DOHH2 (cell line): ENCODE measurements at regions not wholly inside any gene's neighbourhood (a gene's known extent, or its start where the extent isn't known, plus 50 kb on each side); places are given as distances from the start of the nearest gene placed in this dataset.

Experiments used
- H3F3A ChIP-seq: fragments of 200-600 bp; sonication (generic), shearing (Covaris generic); 2 replicates; pipeline ENCODE4 v1.6.0; 2016; ENCODE audit warnings: antibody characterized with exemption, mild to moderate bottlenecking; ENCODE audit not compliant: control insufficient read depth, insufficient read depth
- H3K27ac ChIP-seq: fragments of 200-600 bp; sonication (generic); 2 replicates; pipeline ENCODE4 v1.5.1; 2014; ENCODE audit warnings: low read depth, mild to moderate bottlenecking, low read length, moderate library complexity
- H3K27me3 ChIP-seq: fragments of 200-600 bp; sonication (generic); 2 replicates; pipeline ENCODE4 v1.6.1; 2014; ENCODE audit warnings: mild to moderate bottlenecking, low read length, mixed read lengths; ENCODE audit not compliant: control insufficient read depth
- H3K36me3 ChIP-seq: fragments of 200-600 bp; sonication (generic); 2 replicates; pipeline ENCODE4 v1.6.1; 2014; ENCODE audit warnings: mild to moderate bottlenecking, low read length, moderate library complexity, mixed read lengths; ENCODE audit not compliant: control insufficient read depth
- H3K4me1 ChIP-seq: fragments of 200-600 bp; sonication (generic); 2 replicates; pipeline ENCODE4 v1.6.1; 2014; ENCODE audit warnings: mild to moderate bottlenecking, low read length, mixed read lengths; ENCODE audit not compliant: control insufficient read depth
- H3K4me2 ChIP-seq: fragments of 200-600 bp; sonication (generic); 2 replicates; pipeline ENCODE4 v1.6.0; 2014; ENCODE audit warnings: mild to moderate bottlenecking, low read length, moderate library complexity
- H3K4me3 ChIP-seq: fragments of 200-600 bp; sonication (generic); 2 replicates; pipeline ENCODE4 v1.5.1; 2014; ENCODE audit warnings: mild to moderate bottlenecking, low read length, mixed read lengths
- H3K79me2 ChIP-seq: fragments of 200-600 bp; sonication (generic); 2 replicates; pipeline ENCODE4 v1.6.1; 2014; ENCODE audit warnings: mild to moderate bottlenecking, low read length, mixed read lengths; ENCODE audit not compliant: control insufficient read depth
- H3K9me2 ChIP-seq: fragments of 200-600 bp; sonication (generic); replicated peaks from 2 replicates; pipeline ENCODE4 v1.6.1; 2014; ENCODE audit warnings: mild to moderate bottlenecking, low read length, mixed read lengths; ENCODE audit not compliant: control insufficient read depth
- H3K9me3 ChIP-seq: fragments of 200-600 bp; sonication (generic); 2 replicates; pipeline ENCODE4 v1.6.1; 2014; ENCODE audit warnings: antibody characterized with exemption, low read length, mixed read lengths; ENCODE audit not compliant: control insufficient read depth, insufficient read depth
- H4K20me1 ChIP-seq: fragments of 200-600 bp; sonication (generic); 2 replicates; pipeline ENCODE4 v1.6.0; 2014; ENCODE audit warnings: low read depth, mild to moderate bottlenecking, antibody characterized with exemption, low read length, moderate library complexity; ENCODE audit not compliant: control insufficient read depth, insufficient read depth
- EZH2phosphoT487 ChIP-seq: fragments of 200-600 bp; sonication (generic); IDR thresholded peaks from 2 replicates; pipeline ENCODE4 v1.6.1; 2017; ENCODE audit warnings: borderline replicate concordance, mild to moderate bottlenecking, antibody characterized with exemption, low read length, moderate library complexity, mixed read lengths
- TF ChIP-seq, protein P1 (sequence below): fragments of 200-600 bp; sonication (generic); IDR thresholded peaks from one replicate; pipeline ENCODE4 v1.5.1; 2014; ENCODE audit warnings: antibody characterized with exemption, mild to moderate bottlenecking, low read depth, low read length; ENCODE audit not compliant: poor library complexity, severe bottlenecking

DNA sequence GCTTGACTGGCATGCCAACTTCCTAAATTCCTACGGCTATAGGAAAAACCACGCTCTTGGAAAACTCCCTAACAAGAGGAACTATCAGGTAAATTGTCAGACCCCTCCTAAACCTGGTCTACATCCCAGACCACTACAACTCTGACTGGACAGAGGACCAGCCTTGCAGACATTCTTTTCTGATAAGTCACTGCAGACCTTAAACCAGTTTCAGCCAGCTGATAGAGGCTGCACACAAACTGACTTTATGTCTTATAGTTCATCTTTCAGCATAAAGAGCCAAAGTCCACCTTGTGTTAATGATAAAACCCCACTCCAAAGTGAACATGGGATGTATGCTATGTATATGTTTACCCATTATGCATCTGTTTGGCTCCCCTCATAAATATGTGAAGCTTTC, 166.6 kb downstream of the KTN1 start:
- Histone ChIP-seq H3K9me3 (no peaks in the 10 kb centered on the region), H3K4me1 (no peaks in the 10 kb centered on the region), H3K79me2 (no peaks in the 10 kb centered on the region), H3K4me2 (no peak overlapping the region), H3F3A (no peaks in the 10 kb centered on the region), H3K4me3 (no peak overlapping the region), H3K27me3 (no peaks in the 10 kb centered on the region), H4K20me1 (no peaks in the 10 kb centered on the region), H3K36me3 (no peaks in the 10 kb centered on the region), H3K9me2 (no peaks in the 10 kb centered on the region), H3K27ac (no peak overlapping the region)
- no peak for TF ChIP-seq EZH2phosphoT487

DNA sequence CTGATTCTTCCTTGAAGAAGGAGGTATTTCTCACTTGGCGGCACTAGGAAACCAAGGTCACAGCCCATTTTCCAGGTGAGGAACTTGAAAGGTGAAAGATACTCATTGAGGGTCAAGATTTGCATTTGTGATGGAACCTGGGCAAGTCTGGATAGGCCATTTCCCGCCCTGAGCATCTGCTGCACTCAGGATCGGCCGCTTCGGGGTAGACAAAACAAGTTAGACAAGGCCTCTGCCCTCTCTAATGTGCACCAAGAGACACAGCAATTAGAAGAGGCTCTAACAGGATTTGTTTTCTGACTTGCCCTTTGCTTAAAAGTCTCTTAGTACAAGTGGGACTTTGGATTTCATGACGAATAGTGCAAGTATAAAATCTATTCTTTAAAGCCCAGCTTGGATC, 167.2 kb downstream of the KTN1 start:
- no peaks in the 10 kb centered on the region for H3K79me2 ChIP-seq
- no peak for TF ChIP-seq EZH2phosphoT487
- TF ChIP-seq, protein P1, sequence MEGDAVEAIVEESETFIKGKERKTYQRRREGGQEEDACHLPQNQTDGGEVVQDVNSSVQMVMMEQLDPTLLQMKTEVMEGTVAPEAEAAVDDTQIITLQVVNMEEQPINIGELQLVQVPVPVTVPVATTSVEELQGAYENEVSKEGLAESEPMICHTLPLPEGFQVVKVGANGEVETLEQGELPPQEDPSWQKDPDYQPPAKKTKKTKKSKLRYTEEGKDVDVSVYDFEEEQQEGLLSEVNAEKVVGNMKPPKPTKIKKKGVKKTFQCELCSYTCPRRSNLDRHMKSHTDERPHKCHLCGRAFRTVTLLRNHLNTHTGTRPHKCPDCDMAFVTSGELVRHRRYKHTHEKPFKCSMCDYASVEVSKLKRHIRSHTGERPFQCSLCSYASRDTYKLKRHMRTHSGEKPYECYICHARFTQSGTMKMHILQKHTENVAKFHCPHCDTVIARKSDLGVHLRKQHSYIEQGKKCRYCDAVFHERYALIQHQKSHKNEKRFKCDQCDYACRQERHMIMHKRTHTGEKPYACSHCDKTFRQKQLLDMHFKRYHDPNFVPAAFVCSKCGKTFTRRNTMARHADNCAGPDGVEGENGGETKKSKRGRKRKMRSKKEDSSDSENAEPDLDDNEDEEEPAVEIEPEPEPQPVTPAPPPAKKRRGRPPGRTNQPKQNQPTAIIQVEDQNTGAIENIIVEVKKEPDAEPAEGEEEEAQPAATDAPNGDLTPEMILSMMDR: no peak
- H3K27me3 ChIP-seq: no peaks in the 10 kb centered on the region

DNA sequence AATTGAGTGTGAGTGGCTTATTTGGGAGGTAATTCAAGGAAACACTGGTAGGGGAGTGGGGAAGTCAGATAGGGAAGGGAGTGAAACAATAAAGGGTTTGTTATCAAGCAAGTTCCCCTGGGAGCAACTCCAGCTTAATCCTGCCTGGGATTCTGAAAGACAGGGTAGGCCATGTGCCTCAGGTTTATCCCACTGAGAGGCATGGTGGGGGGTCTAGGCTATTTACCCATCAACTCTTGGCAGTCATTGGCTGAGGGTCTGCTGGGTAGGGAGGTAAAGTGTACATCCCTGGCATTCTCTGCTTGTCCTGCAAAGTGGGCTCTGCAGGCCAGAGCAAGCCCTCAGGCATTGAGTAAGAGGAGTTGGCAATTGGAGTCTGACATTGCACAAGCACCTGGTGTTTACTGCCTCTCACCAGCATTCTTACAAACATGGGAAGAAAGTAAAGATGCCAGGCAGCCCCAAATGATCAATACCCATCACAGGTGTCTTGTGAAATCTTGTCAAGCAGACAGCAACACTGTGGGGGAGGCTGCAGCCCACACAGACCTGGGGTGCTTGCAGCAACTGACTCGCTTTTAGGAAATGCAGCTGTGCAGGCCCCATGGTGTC, 169.3 kb downstream of the KTN1 start:
- no peaks in the 10 kb centered on the region for H4K20me1 ChIP-seq
- H3K9me3 ChIP-seq: no peaks in the 10 kb centered on the region
- no peaks in the 10 kb centered on the region for H3K36me3 ChIP-seq
- TF ChIP-seq, protein P1: no peak
- TF ChIP-seq EZH2phosphoT487: no peak
- no peak overlapping the region for H3K4me2 ChIP-seq
- no peaks in the 10 kb centered on the region for H3F3A ChIP-seq
- H3K27ac ChIP-seq: no peak overlapping the region
- H3K4me1 ChIP-seq: no peaks in the 10 kb centered on the region
- no peak overlapping the region for H3K4me3 ChIP-seq
- no peaks in the 10 kb centered on the region; the same call in 1 of the 2 replicates for H3K27me3 ChIP-seq
- no peaks in the 10 kb centered on the region for H3K9me2 ChIP-seq
- no peaks in the 10 kb centered on the region for H3K79me2 ChIP-seq

More for the DNA sequence above, 167.2 kb downstream of the KTN1 start:
- Histone ChIP-seq H3K4me2 (no peak overlapping the region), H3K4me3 (no peak overlapping the region), H3K4me1 (no peaks in the 10 kb centered on the region), H4K20me1 (no peaks in the 10 kb centered on the region), H3K36me3 (no peaks in the 10 kb centered on the region), H3K9me3 (no peaks in the 10 kb centered on the region), H3K9me2 (no peaks in the 10 kb centered on the region), H3F3A (no peaks in the 10 kb centered on the region), H3K27ac (no peak overlapping the region)

DNA sequence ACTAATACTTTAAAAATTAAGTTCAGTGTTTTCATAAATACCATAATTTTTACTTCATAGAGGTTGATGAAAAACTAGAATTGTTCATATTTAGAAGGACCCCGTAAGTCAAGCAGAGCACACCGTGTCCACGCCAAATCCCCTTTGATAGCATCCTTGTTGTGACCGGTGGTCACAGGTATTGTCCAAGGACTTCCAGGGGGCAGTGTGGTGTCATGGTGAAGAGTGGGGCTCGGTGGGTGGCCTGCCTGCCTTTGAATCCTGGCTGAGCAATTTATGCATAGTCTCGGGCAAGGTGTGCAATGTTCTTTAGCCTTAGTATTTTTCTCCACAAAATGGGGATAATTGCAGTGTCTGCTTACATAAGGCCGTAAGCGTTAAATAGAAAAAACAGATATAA, 169.9 kb downstream of the KTN1 start:
- Histone ChIP-seq H4K20me1 (no peaks in the 10 kb centered on the region), H3K27me3 (no peaks in the 10 kb centered on the region; the same call in 1 of the 2 replicates), H3K27ac (no peak overlapping the region), H3K4me3 (no peak overlapping the region), H3K9me2 (no peaks in the 10 kb centered on the region), H3K9me3 (no peaks in the 10 kb centered on the region), H3F3A (no peaks in the 10 kb centered on the region), H3K4me1 (no peaks in the 10 kb centered on the region), H3K4me2 (no peak overlapping the region), H3K36me3 (no peaks in the 10 kb centered on the region), H3K79me2 (no peaks in the 10 kb centered on the region)
- TF ChIP-seq EZH2phosphoT487: no peak
- TF ChIP-seq, protein P1: no peak
